Fibroblast of the aortic adventitia (primary cell): ENCODE measurements at regions not wholly inside any gene's neighbourhood (a gene's known extent, or its start where the extent isn't known, plus 50 kb on each side); places are given as distances from the start of the nearest gene placed in this dataset.
"Not testable (repeated sequence)": the region's sequence is repeated elsewhere in the genome, so short reads cannot be mapped to it uniquely, and the experiment has no call there.

Experiments
- DNase-seq: peaks from one replicate; pipeline ENCODE4 v3.0.0-alpha.2; 2010; ENCODE audit warnings: low read depth
- H3K4me3 ChIP-seq: 2 replicates; pipeline ENCODE4 v1.5.1; 2011; ENCODE audit warnings: low read depth, mild to moderate bottlenecking, control low read depth, low read length, moderate library complexity
- CTCF ChIP-seq: IDR thresholded peaks from 2 replicates; pipeline ENCODE4 v1.5.1; 2011; ENCODE audit warnings: mild to moderate bottlenecking, low read length, control low read depth, inconsistent platforms; ENCODE audit not compliant: insufficient read depth

GRCh38 chr15:96969732-96970710 is 639.5 kb downstream of the NR2F2 start:
- H3K4me3 ChIP-seq, result no peak overlapping the region
- no peak for TF ChIP-seq CTCF
- no peak for DNase-seq

GRCh38 chr15:96972201-96972600 is 641.7 kb downstream of the NR2F2 start:
- no peak for DNase-seq
- H3K4me3 ChIP-seq, result no peak overlapping the region
- TF ChIP-seq CTCF, result no peak

- no peak overlapping the region for H3K4me3 ChIP-seq
- no peak for DNase-seq
- TF ChIP-seq CTCF, result no peak
These were observed 644.3 kb downstream of the NR2F2 start for GRCh38 chr15:96974761-96975160.

GRCh38 chr15:96977886-96978285 is 647.4 kb downstream of the NR2F2 start:
- TF ChIP-seq CTCF, result no peak
- DNase-seq, result no peak
- H3K4me3 ChIP-seq, result no peak overlapping the region

- TF ChIP-seq CTCF, result no peak
- H3K4me3 ChIP-seq, result no peak overlapping the region
- DNase-seq, result no peak
These were observed 648.5 kb downstream of the NR2F2 start for GRCh38 chr15:96978937-96979473.

GRCh38 chr15:96984121-96984671 is 653.7 kb downstream of the NR2F2 start:
- DNase-seq, H3K4me3 ChIP-seq: not testable (repeated sequence)

- no peak for TF ChIP-seq CTCF
- DNase-seq, result no peak
- H3K4me3 ChIP-seq, result no peak overlapping the region
These were observed 662.3 kb downstream of the NR2F2 start for GRCh38 chr15:96992817-96993216.
